ENCODE measurements at regions not wholly inside any gene's neighbourhood (a gene's known extent, or its start where the extent isn't known, plus 50 kb on each side); places are given as distances from the start of the nearest gene placed in this dataset.

DNA sequence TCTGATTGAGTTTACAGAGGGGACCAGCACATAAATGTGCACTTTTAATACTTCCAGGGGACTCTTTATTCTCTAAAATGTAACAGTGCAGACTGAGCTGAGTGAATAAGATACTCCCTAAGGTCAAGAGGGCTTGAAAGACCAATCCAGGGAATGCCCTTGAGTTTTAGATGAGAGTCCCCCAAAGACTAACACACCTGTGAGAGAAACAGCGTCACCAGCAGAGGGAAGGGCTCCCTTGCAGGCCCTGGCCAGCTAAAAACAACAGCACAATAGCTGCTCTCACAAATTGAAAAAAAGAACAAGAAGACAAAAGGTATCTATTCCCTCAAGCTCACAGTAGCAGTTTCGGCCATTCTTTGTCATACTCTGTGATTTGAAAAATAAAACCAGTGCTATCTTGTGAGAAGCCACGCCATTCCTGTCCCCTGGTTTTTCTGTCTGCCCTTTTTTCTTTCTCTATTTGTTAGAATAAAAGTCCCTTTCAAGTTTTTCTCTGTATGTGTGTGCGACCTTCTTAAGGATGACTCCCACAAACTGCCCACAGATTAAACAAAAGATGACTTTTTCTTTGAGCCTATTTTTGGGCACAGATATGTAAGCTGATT is 230.4 kb upstream of the BMPER start:
- TF ChIP-seq MYC (IDR thresholded peaks at IDR 0.05; ENCODE audit: low read depth, low read length) (no peak), POLR2A (IDR thresholded peaks at IDR 0.05; ENCODE audit: extremely low read depth, insufficient read length) (no peak)
- TF ChIP-seq, protein P1, sequence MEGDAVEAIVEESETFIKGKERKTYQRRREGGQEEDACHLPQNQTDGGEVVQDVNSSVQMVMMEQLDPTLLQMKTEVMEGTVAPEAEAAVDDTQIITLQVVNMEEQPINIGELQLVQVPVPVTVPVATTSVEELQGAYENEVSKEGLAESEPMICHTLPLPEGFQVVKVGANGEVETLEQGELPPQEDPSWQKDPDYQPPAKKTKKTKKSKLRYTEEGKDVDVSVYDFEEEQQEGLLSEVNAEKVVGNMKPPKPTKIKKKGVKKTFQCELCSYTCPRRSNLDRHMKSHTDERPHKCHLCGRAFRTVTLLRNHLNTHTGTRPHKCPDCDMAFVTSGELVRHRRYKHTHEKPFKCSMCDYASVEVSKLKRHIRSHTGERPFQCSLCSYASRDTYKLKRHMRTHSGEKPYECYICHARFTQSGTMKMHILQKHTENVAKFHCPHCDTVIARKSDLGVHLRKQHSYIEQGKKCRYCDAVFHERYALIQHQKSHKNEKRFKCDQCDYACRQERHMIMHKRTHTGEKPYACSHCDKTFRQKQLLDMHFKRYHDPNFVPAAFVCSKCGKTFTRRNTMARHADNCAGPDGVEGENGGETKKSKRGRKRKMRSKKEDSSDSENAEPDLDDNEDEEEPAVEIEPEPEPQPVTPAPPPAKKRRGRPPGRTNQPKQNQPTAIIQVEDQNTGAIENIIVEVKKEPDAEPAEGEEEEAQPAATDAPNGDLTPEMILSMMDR (IDR thresholded peaks at IDR 0.05; ENCODE audit: low read depth, low read length) = no peak
- TF ChIP-seq, protein P2, sequence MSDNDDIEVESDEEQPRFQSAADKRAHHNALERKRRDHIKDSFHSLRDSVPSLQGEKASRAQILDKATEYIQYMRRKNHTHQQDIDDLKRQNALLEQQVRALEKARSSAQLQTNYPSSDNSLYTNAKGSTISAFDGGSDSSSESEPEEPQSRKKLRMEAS (IDR thresholded peaks at IDR 0.05; ENCODE audit: low read depth, low read length) = no peak
- DNase-seq (ENCODE audit: low read depth) = no peak

DNA sequence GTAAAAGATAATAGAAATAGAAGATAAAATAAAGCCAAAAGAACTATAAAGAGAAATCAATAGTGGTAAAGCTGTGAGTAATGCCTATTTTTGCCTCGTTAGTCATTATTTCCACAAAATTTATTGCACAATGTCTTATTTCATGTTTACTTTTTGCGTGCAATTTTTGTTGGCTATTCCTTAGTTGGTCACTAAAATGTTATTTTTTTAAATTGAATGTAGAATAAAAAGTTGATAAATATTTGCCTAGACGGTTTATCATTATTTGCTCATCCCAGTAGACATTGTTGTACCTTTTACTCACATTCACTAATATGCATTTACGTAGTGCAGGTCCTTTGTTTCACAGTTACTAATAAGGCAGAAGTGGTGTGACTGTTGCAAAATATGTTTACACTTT is 227.8 kb upstream of the BMPER start:
- no peak for DNase-seq (ENCODE audit: low read depth)
- H3K4me3 ChIP-seq (ENCODE audit: low read depth, low read length) = no peak overlapping the region
- TF ChIP-seq POLR2A (IDR thresholded peaks at IDR 0.05; ENCODE audit: extremely low read depth, insufficient read length) = no peak
- TF ChIP-seq, protein P2 (IDR thresholded peaks at IDR 0.05; ENCODE audit: low read depth, low read length) = no peak
- TF ChIP-seq MYC (IDR thresholded peaks at IDR 0.05; ENCODE audit: low read depth, low read length) = no peak
- TF ChIP-seq, protein P1 (IDR thresholded peaks at IDR 0.05; ENCODE audit: low read depth, low read length) = no peak

More for the DNA sequence above, 230.4 kb upstream of the BMPER start:
- H3K4me3 ChIP-seq (ENCODE audit: low read depth, low read length) = no peak overlapping the region

DNA sequence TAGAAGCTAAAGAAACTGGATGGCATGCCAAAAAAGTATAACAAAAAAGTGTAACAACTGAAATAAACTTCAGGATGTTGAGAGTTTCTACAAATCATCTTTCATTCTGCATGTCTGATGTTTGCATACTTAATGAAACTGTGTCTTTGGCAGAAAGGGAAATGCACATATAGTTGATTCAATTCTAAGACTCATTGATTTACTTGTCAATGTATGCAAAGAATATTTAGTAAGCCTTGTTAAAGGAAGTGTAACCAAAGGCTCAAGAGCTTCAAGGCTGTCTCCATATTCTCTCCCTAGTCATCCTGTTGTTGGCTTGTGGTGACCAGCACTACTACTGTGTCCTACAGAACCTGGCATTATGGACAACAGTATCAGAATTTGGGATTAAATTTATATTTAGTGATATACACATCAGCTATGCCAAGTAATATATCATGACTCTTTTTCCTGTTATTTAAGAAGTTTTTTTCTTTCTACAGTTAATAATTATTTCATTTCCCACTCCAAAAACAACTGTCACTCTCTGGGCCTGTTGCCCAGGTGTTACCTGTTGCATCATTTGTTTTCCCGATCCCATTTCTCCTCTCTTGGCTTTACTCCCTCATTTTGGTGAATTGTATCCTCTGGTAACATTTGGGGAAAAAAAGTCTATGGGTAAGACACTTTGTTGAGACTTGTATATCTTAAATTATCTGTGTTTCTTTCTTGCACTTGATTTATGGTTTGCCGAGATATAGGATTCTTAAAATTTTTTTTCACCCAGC is 226.6 kb upstream of the BMPER start:
- no peak overlapping the region for H3K4me3 ChIP-seq (ENCODE audit: low read depth, low read length)
- TF ChIP-seq POLR2A (IDR thresholded peaks at IDR 0.05; ENCODE audit: extremely low read depth, insufficient read length) (no peak), MYC (IDR thresholded peaks at IDR 0.05; ENCODE audit: low read depth, low read length) (no peak)
- TF ChIP-seq, protein P1 (IDR thresholded peaks at IDR 0.05; ENCODE audit: low read depth, low read length) = no peak
- TF ChIP-seq, protein P2 (IDR thresholded peaks at IDR 0.05; ENCODE audit: low read depth, low read length) = no peak
- DNase-seq (ENCODE audit: low read depth) = no peak

DNA sequence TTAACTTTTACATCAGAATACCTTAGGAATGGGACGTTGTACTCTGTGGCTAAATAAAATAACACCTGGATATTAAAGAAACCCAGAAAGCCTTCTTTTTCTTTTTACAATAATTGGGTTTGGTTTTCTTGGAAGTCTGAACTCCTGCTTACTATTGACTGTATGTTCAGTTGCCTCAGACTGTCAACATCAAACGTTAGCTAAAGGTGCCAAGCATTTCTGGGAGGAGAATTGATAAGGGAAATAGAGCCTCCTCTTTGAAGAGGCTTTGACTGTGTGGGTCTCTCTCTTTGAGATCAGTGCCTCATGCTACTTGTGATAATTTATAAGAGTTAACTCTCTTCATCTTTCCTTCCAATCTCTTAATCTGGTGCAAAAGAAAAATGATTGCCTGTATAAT is 224.7 kb upstream of the BMPER start:
- no peak for DNase-seq (ENCODE audit: low read depth)
- no peak for TF ChIP-seq MYC (IDR thresholded peaks at IDR 0.05; ENCODE audit: low read depth, low read length)
- TF ChIP-seq, protein P1 (IDR thresholded peaks at IDR 0.05; ENCODE audit: low read depth, low read length) = no peak
- TF ChIP-seq POLR2A (IDR thresholded peaks at IDR 0.05; ENCODE audit: extremely low read depth, insufficient read length) = no peak
- TF ChIP-seq, protein P2 (IDR thresholded peaks at IDR 0.05; ENCODE audit: low read depth, low read length) = no peak
- H3K4me3 ChIP-seq (ENCODE audit: low read depth, low read length) = no peak overlapping the region

DNA sequence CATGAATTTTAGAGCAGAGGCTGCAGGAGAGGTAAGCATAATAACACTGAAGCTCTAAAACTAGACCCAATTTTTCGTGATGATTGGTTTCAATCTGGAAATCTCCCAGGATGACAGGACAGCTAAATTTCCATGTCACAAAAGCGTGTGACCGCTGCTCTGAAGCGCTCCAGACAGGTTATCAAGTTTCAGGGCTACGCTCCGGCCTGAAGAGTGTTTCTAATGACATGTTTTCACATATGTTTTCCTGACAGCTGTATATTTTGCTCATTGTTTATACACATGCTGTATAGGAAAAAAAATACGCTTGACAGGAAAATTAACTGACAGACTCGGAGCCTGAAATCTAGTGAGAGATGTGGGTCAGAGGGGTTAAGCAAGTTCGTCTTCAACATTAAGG is 219.8 kb upstream of the BMPER start:
- TF ChIP-seq POLR2A (IDR thresholded peaks at IDR 0.05; ENCODE audit: extremely low read depth, insufficient read length) (no peak), MYC (IDR thresholded peaks at IDR 0.05; ENCODE audit: low read depth, low read length) (no peak)
- TF ChIP-seq, protein P2 (IDR thresholded peaks at IDR 0.05; ENCODE audit: low read depth, low read length) = no peak
- TF ChIP-seq, protein P1 (IDR thresholded peaks at IDR 0.05; ENCODE audit: low read depth, low read length) = no peak
- DNase-seq (ENCODE audit: low read depth) = no peak
- H3K4me3 ChIP-seq (ENCODE audit: low read depth, low read length) = no peak overlapping the region

All from NB4 (cell line).